ENCODE measurements at regions not wholly inside any gene's neighbourhood (a gene's known extent, or its start where the extent isn't known, plus 50 kb on each side); places are given as distances from the start of the nearest gene placed in this dataset.

- TF ChIP-seq, protein P1, sequence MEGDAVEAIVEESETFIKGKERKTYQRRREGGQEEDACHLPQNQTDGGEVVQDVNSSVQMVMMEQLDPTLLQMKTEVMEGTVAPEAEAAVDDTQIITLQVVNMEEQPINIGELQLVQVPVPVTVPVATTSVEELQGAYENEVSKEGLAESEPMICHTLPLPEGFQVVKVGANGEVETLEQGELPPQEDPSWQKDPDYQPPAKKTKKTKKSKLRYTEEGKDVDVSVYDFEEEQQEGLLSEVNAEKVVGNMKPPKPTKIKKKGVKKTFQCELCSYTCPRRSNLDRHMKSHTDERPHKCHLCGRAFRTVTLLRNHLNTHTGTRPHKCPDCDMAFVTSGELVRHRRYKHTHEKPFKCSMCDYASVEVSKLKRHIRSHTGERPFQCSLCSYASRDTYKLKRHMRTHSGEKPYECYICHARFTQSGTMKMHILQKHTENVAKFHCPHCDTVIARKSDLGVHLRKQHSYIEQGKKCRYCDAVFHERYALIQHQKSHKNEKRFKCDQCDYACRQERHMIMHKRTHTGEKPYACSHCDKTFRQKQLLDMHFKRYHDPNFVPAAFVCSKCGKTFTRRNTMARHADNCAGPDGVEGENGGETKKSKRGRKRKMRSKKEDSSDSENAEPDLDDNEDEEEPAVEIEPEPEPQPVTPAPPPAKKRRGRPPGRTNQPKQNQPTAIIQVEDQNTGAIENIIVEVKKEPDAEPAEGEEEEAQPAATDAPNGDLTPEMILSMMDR (IDR thresholded peaks at IDR 0.05) = no peak
- TF ChIP-seq EP300 (IDR thresholded peaks at IDR 0.05) = no peak
- no peak for TF ChIP-seq POLR2A (IDR thresholded peaks at IDR 0.05)
These were observed 168.5 kb upstream of the SYT6 start for GRCh38 chr1:114322207-114322606.

All from stomach (tissue), 4 donors.